HepG2 (cell line): ENCODE measurements at regions not wholly inside any gene's neighbourhood (a gene's known extent, or its start where the extent isn't known, plus 50 kb on each side); places are given as distances from the start of the nearest gene placed in this dataset.

ENCODE experiments used
- ATAC-seq: fragments of 200-7000 bp; cut with Tn5 transposase; 3 replicates; pipeline ENCODE4 v1.9.1; 2020; ENCODE audit warnings: mild to moderate bottlenecking, moderate library complexity
- BruUV-seq: library from RNA; stranded (reverse); fragments of 400-500 nt; replicated peaks from 2 replicates; lab custom pipeline; 2021; lab: Mats Ljungman, UMichigan
- CTCF ChIA-PET: fragments of 300-600 bp; formaldehyde crosslinking; extraction: SDS; loops from one replicate; lab custom pipeline; 2021; ENCODE audit warnings: low total read pairs, inconsistent platforms, low intra/inter-chr PET ratio; lab: Yijun Ruan, JAX
- POLR2A ChIA-PET: fragments of 350-600 bp; sonication (Branson Sonifier 250); formaldehyde crosslinking; loops from one replicate; lab custom pipeline; 2020; ENCODE audit warnings: antibody characterized with exemption, inconsistent platforms; lab: Yijun Ruan, JAX
- DNase-seq: peaks from one replicate; pipeline ENCODE4 v3.0.0-alpha.2; 2015; ENCODE audit warnings: low spot score
- FAIRE-seq: peaks from 3 replicates; lab custom pipeline; 2011; peaks lifted over from hg19 to GRCh38; lab: Jason Lieb, UNC
- H2AFZ ChIP-seq: one replicate; pipeline ENCODE4 v1.6.1; 2011; ENCODE audit warnings: low read length, inconsistent platforms
- H3K27ac ChIP-seq: fragments of 300-600 bp; 3 replicates; pipeline ENCODE4 v1.8.0; 2011; ENCODE audit warnings: mixed run types, mild to moderate bottlenecking, mixed read lengths, low read length, inconsistent platforms; ENCODE audit not compliant: insufficient read depth; ENCODE audit errors: extremely low read length
- H3K27me3 ChIP-seq, 2 experiments: fragments of 200-600 bp in 1 of 2; 2 replicates in 1 of 2; 3 replicates in 1 of 2; pipeline versions ENCODE4 v1.6.0 to v1.8.0; 2011; ENCODE audit warnings: low read length in 2 of 2, mild to moderate bottlenecking in 2 of 2, moderate library complexity in 2 of 2, inconsistent platforms in 1 of 2; ENCODE audit not compliant: insufficient read depth in 2 of 2, control insufficient read depth in 1 of 2
- H3K36me3 ChIP-seq, 2 experiments: fragments of 200-600 bp in 1 of 2; replicated peaks in 1 of 2; 2 replicates in 1 of 2; 3 replicates in 1 of 2; pipeline versions ENCODE4 v1.5.1 to v1.8.0; 2011; ENCODE audit warnings: low read length in 2 of 2, inconsistent platforms in 1 of 2; ENCODE audit not compliant: insufficient read depth in 2 of 2, control insufficient read depth in 1 of 2
- H3K4me1 ChIP-seq: 2 replicates; pipeline ENCODE4 v1.5.1; 2012; ENCODE audit warnings: low read length, inconsistent platforms; ENCODE audit not compliant: insufficient read depth
- H3K4me2 ChIP-seq: 2 replicates; pipeline ENCODE4 v1.6.0; 2011; ENCODE audit warnings: low read depth, low read length, inconsistent platforms
- H3K4me3 ChIP-seq, 3 experiments: fragments of 200-600 bp in 1 of 3; sonication (generic), shearing (Covaris generic) in 1 of 3; replicated peaks in 1 of 3; 2 replicates each; pipeline ENCODE4 v1.5.1; 2011 to 2016; ENCODE audit warnings: low read length in 3 of 3, inconsistent platforms in 2 of 3, low read depth in 2 of 3, mild to moderate bottlenecking in 2 of 3, control low read depth in 1 of 3, mixed read lengths in 1 of 3; ENCODE audit not compliant: insufficient read depth in 1 of 3
- H3K79me2 ChIP-seq: one replicate; pipeline ENCODE4 v1.6.1; 2011; ENCODE audit warnings: low read length, inconsistent platforms; ENCODE audit not compliant: insufficient read depth
- H3K9ac ChIP-seq: 2 replicates; pipeline ENCODE4 v1.6.0; 2011; ENCODE audit warnings: mild to moderate bottlenecking, low read depth, low read length, inconsistent platforms; ENCODE audit not compliant: insufficient read depth
- H3K9me3 ChIP-seq: 2 replicates; pipeline ENCODE4 v1.5.1; 2012; ENCODE audit warnings: mild to moderate bottlenecking, low read length
- H4K20me1 ChIP-seq: 2 replicates; pipeline ENCODE4 v1.6.0; 2011; ENCODE audit warnings: inconsistent platforms, mild to moderate bottlenecking, low read length, moderate library complexity; ENCODE audit not compliant: insufficient read depth
- ARID4A ChIP-seq: sonication (generic); formaldehyde crosslinking; IDR thresholded peaks from 2 replicates; pipeline ENCODE4 v1.5.0; 2020; ENCODE audit warnings: mild to moderate bottlenecking, missing genetic modification reagents, borderline replicate concordance
- BRD4 ChIP-seq: sonication (generic); formaldehyde crosslinking; IDR thresholded peaks from 2 replicates; pipeline ENCODE4 v1.4.0; 2020; ENCODE audit warnings: missing genetic modification reagents
- CBX1 ChIP-seq: IDR thresholded peaks from one replicate; pipeline ENCODE4 v1.6.1; 2016; ENCODE audit warnings: antibody characterized with exemption, low read depth
- GTF3A ChIP-seq: sonication (generic); formaldehyde crosslinking; conservative IDR thresholded peaks from 2 replicates; pipeline ENCODE4 v1.4.0; 2020; ENCODE audit warnings: mild to moderate bottlenecking, missing genetic modification reagents
- JUN ChIP-seq: sonication (generic); formaldehyde crosslinking; IDR thresholded peaks from 2 replicates; pipeline ENCODE4 v1.4.0; 2020; ENCODE audit warnings: mild to moderate bottlenecking, missing genetic modification reagents
- NCOA5 ChIP-seq: sonication (generic); formaldehyde crosslinking; IDR thresholded peaks from 2 replicates; pipeline ENCODE4 v1.4.0; 2020; ENCODE audit warnings: missing genetic modification reagents
- PHB2 ChIP-seq: fragments of 450-650 bp; IDR thresholded peaks from 2 replicates; pipeline ENCODE4 v1.6.1; 2018; ENCODE audit not compliant: partially characterized antibody
- RBAK ChIP-seq: sonication (generic); formaldehyde crosslinking; IDR thresholded peaks from 2 replicates; pipeline ENCODE4 v1.5.1; 2020; ENCODE audit warnings: mild to moderate bottlenecking, missing genetic modification reagents
- SOX13 ChIP-seq, 3 experiments: fragments of 450-650 bp in 1 of 3; sonication (generic) in 1 of 3; formaldehyde crosslinking in 1 of 3; IDR thresholded peaks in 2 of 3; conservative IDR thresholded peaks in 1 of 3; 2 replicates each; pipeline versions ENCODE4 v1.5.0 to v1.6.1; 2016 to 2020; ENCODE audit warnings: antibody characterized with exemption in 1 of 3, mild to moderate bottlenecking in 1 of 3, missing compliant biosample characterization in 1 of 3, missing genetic modification reagents in 1 of 3, moderate library complexity in 1 of 3
- XRCC5 ChIP-seq: fragments of 200-400 bp; formaldehyde crosslinking; optimal IDR thresholded peaks from 2 replicates; pipeline ENCODE3; 2017; ENCODE audit warnings: mild to moderate bottlenecking, low read length
- ZNF160 ChIP-seq: sonication (generic); formaldehyde crosslinking; IDR thresholded peaks from 2 replicates; pipeline ENCODE4 v1.8.0; 2022; ENCODE audit warnings: mild to moderate bottlenecking, inconsistent platforms, missing genetic modification reagents
- ZNF549 ChIP-seq: sonication (generic); formaldehyde crosslinking; IDR thresholded peaks from 2 replicates; pipeline ENCODE4 v1.5.0; 2020; ENCODE audit warnings: missing genetic modification reagents
- ZNF616 ChIP-seq: sonication (generic); formaldehyde crosslinking; IDR thresholded peaks from 2 replicates; pipeline ENCODE4 v1.5.0; 2020; ENCODE audit warnings: low read depth, mild to moderate bottlenecking, missing genetic modification reagents
- ZNF724P ChIP-seq: sonication (generic); formaldehyde crosslinking; IDR thresholded peaks from 2 replicates; pipeline ENCODE4 v1.8.0; 2022; ENCODE audit warnings: missing genetic modification reagents, borderline replicate concordance
- WGBS: methylation state at CpG from one replicate; pipeline ENCODE4 v1.1.6; 2017; ENCODE audit warnings: low lambda C conversion rate; 5-methylcytosine and 5-hydroxymethylcytosine counted together
- in situ Hi-C: cut with HindIII; loops from 2 replicates; pipeline ENCODE4 v1.10.0; 2017; ENCODE audit warnings: low pct_unique_long_range_greater_than_20kb; ENCODE audit not compliant: extremely low pct_ligation_motif_present
- intact Hi-C: fragments of 100-400 bp; cut with micrococcal nuclease; formaldehyde crosslinking; loops from one replicate; pipeline ENCODE4 v1.10.0; 2022; ENCODE audit not compliant: unreplicated experiment

GRCh38 chr4:71095141-71095540 is 101.7 kb downstream of the DCK start:
- DNase-seq (no peak), ATAC-seq (no peak), FAIRE-seq (no peak)
- intact Hi-C loops: no loop called here
- Histone ChIP-seq H3K79me2 (no peaks in the 10 kb centered on the region), H2AFZ (no peak overlapping the region), H3K36me3 (no peaks in the 10 kb centered on the region), H3K9me3 (no peaks in the 10 kb centered on the region), H3K27me3 (no peaks in the 10 kb centered on the region), H3K9ac (no peak overlapping the region), H4K20me1 (no peaks in the 10 kb centered on the region), H3K4me2 (no peak overlapping the region), H3K4me3 (no peak overlapping the region), H3K4me1 (no peaks in the 10 kb centered on the region), H3K27ac (no peak overlapping the region)
- WGBS: 30% methylated on average over 2 of the region's 2 CpGs
- TF ChIP-seq BRD4 (CRISPR knock-in tag) (no peak), XRCC5 (no peak), GTF3A (no peak), RBAK (CRISPR knock-in tag) (no peak), ZNF160 (CRISPR knock-in tag) (no peak), JUN (CRISPR knock-in tag) (no peak), CBX1 (no peak), SOX13 (IDR thresholded peaks at IDR 0.05) (no peak), SOX13 (CRISPR knock-in tag; conservative IDR thresholded peaks at IDR 0.05 in 1 of 2, IDR thresholded peaks at IDR 0.05 in 1 of 2) (no peak)
- in situ Hi-C loops: no loop called here
- BruUV-seq: no TSS peak
- CTCF ChIA-PET: no interaction called here
- POLR2A ChIA-PET: no interaction called here

GRCh38 chr4:71095545-71095944 is 102.1 kb downstream of the DCK start:
- FAIRE-seq (no peak), DNase-seq (no peak), ATAC-seq (no peak)
- Histone ChIP-seq H3K27me3 (no peaks in the 10 kb centered on the region), H3K4me3 (no peak overlapping the region), H3K9ac (no peak overlapping the region), H3K4me2 (no peak overlapping the region), H4K20me1 (no peaks in the 10 kb centered on the region), H3K9me3 (no peaks in the 10 kb centered on the region), H3K79me2 (no peaks in the 10 kb centered on the region), H3K4me1 (no peaks in the 10 kb centered on the region), H3K27ac (no peak overlapping the region), H3K36me3 (no peaks in the 10 kb centered on the region), H2AFZ (no peak overlapping the region)
- POLR2A ChIA-PET: no interaction called here
- in situ Hi-C loops (no loop called here), intact Hi-C loops (no loop called here)
- BruUV-seq: no TSS peak
- WGBS: 93% methylated on average over 1 of the region's 1 CpG
- CTCF ChIA-PET: no interaction called here
- TF ChIP-seq ZNF724P: no peak
- no peak for TF ChIP-seq ARID4A (CRISPR knock-in tag)
- no peak for TF ChIP-seq PHB2
- no peak for TF ChIP-seq ZNF616 (CRISPR knock-in tag)
- no peak for TF ChIP-seq NCOA5 (CRISPR knock-in tag)
- no peak for TF ChIP-seq ZNF549
